Keratinocyte (primary cell): ENCODE measurements at regions not wholly inside any gene's neighbourhood (a gene's known extent, or its start where the extent isn't known, plus 50 kb on each side); places are given as distances from the start of the nearest gene placed in this dataset.
"Not testable (repeated sequence)": the region's sequence is repeated elsewhere in the genome, so short reads cannot be mapped to it uniquely, and the experiment has no call there.

Source experiments
- DNase-seq: peaks from one replicate; pipeline ENCODE4 v3.0.0-alpha.2; 2011; ENCODE audit warnings: low read depth, missing footprints, low spot score
- FAIRE-seq: peaks from 2 replicates; lab custom pipeline; 2011; peaks lifted over from hg19 to GRCh38; lab: Jason Lieb, UNC
- H2AFZ ChIP-seq: 2 replicates; pipeline ENCODE4 v1.6.0; 2012; ENCODE audit warnings: low read length, control low read depth, inconsistent platforms; ENCODE audit not compliant: control insufficient read depth
- H3K27ac ChIP-seq: 2 replicates; pipeline ENCODE4 v1.5.1; 2011; ENCODE audit warnings: low read length; ENCODE audit not compliant: control insufficient read depth, insufficient read depth
- H3K27me3 ChIP-seq: 3 replicates; pipeline ENCODE4 v1.6.0; 2011; ENCODE audit warnings: low read length; ENCODE audit not compliant: control insufficient read depth, insufficient read depth; ENCODE audit errors: extremely low read depth
- H3K36me3 ChIP-seq, 2 experiments: 2 replicates in 1 of 2; 3 replicates in 1 of 2; pipeline ENCODE4 v1.5.1; 2011; ENCODE audit warnings: low read length in 2 of 2, mild to moderate bottlenecking in 1 of 2; ENCODE audit not compliant: control insufficient read depth in 2 of 2, insufficient read depth in 2 of 2; ENCODE audit errors: extremely low read depth in 1 of 2
- H3K4me1 ChIP-seq: 3 replicates; pipeline ENCODE4 v1.5.1; 2011; ENCODE audit warnings: low read length; ENCODE audit not compliant: control insufficient read depth, insufficient read depth; ENCODE audit errors: extremely low read depth
- H3K4me2 ChIP-seq: 3 replicates; pipeline ENCODE4 v1.6.0; 2011; ENCODE audit warnings: low read depth, low read length; ENCODE audit not compliant: control insufficient read depth, insufficient read depth; ENCODE audit errors: extremely low read depth
- H3K4me3 ChIP-seq, 3 experiments: fragments of 200-600 bp in 1 of 3; sonication (generic) in 1 of 3; 2 replicates in 2 of 3; 3 replicates in 1 of 3; pipeline ENCODE4 v1.5.1; 2011 to 2016; ENCODE audit warnings: low read length in 3 of 3, mild to moderate bottlenecking in 3 of 3, control low read depth in 2 of 3, inconsistent platforms in 1 of 3, low read depth in 1 of 3, mixed read lengths in 1 of 3, mixed run types in 1 of 3, moderate library complexity in 1 of 3; ENCODE audit not compliant: control insufficient read depth in 2 of 3, insufficient read depth in 2 of 3; ENCODE audit errors: extremely low read depth in 1 of 3
- H3K79me2 ChIP-seq: 2 replicates; pipeline ENCODE4 v1.6.0; 2012; ENCODE audit warnings: low read length; ENCODE audit not compliant: control insufficient read depth, insufficient read depth
- H3K9ac ChIP-seq: 3 replicates; pipeline ENCODE4 v1.6.0; 2011; ENCODE audit warnings: low read length; ENCODE audit not compliant: control insufficient read depth, insufficient read depth; ENCODE audit errors: extremely low read depth
- H3K9me1 ChIP-seq: 3 replicates; pipeline ENCODE4 v1.6.0; 2011; ENCODE audit warnings: low read length; ENCODE audit not compliant: control insufficient read depth, insufficient read depth; ENCODE audit errors: extremely low read depth
- H3K9me3 ChIP-seq: 2 replicates; pipeline ENCODE4 v1.5.1; 2012; ENCODE audit warnings: low read depth, low read length; ENCODE audit not compliant: control insufficient read depth
- H4K20me1 ChIP-seq: 3 replicates; pipeline ENCODE4 v1.6.0; 2011; ENCODE audit warnings: low read length; ENCODE audit not compliant: control insufficient read depth, insufficient read depth; ENCODE audit errors: extremely low read depth
- EZH2 ChIP-seq: IDR thresholded peaks from one replicate; pipeline ENCODE4 v1.6.1; 2012; ENCODE audit warnings: inconsistent platforms, mild to moderate bottlenecking, low read length, moderate library complexity
- dilution Hi-C: fragments of 300-500 bp; cut with MboI; formaldehyde crosslinking; loops from one replicate; pipeline ENCODE4 v1.7.0; 2020; ENCODE audit warnings: low sequenced_read_pairs; ENCODE audit not compliant: extremely low pct_ligation_motif_present
- TF ChIP-seq, protein P1 (sequence below), 3 experiments: IDR thresholded peaks in 1 of 3; conservative IDR thresholded peaks in 1 of 3; optimal IDR thresholded peaks in 1 of 3; 2 replicates in 2 of 3; 3 replicates in 1 of 3; pipeline versions ENCODE3 to v1.5.1; 2011; ENCODE audit warnings: low read length in 3 of 3, mild to moderate bottlenecking in 3 of 3, moderate library complexity in 2 of 3, control low read depth in 1 of 3, inconsistent platforms in 1 of 3; ENCODE audit not compliant: insufficient read depth in 2 of 3; ENCODE audit errors: extremely low read depth in 1 of 3

GRCh38 chr18:55897091-55897689 lies 309.2 kb upstream of the TCF4 start:
- dilution Hi-C loops: no loop called here
- no peak for DNase-seq
- no peak overlapping the region for H3K4me2 ChIP-seq
- no peaks in the 10 kb centered on the region for H4K20me1 ChIP-seq
- no peak for FAIRE-seq
- no peaks in the 10 kb centered on the region for H3K9me3 ChIP-seq
- no peaks in the 10 kb centered on the region for H3K4me1 ChIP-seq
- TF ChIP-seq, protein P1, sequence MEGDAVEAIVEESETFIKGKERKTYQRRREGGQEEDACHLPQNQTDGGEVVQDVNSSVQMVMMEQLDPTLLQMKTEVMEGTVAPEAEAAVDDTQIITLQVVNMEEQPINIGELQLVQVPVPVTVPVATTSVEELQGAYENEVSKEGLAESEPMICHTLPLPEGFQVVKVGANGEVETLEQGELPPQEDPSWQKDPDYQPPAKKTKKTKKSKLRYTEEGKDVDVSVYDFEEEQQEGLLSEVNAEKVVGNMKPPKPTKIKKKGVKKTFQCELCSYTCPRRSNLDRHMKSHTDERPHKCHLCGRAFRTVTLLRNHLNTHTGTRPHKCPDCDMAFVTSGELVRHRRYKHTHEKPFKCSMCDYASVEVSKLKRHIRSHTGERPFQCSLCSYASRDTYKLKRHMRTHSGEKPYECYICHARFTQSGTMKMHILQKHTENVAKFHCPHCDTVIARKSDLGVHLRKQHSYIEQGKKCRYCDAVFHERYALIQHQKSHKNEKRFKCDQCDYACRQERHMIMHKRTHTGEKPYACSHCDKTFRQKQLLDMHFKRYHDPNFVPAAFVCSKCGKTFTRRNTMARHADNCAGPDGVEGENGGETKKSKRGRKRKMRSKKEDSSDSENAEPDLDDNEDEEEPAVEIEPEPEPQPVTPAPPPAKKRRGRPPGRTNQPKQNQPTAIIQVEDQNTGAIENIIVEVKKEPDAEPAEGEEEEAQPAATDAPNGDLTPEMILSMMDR (optimal IDR thresholded peaks at IDR 0.05 in 1 of 3, IDR thresholded peaks at IDR 0.05 in 1 of 3, conservative IDR thresholded peaks at IDR 0.05 in 1 of 3; ENCODE audit: extremely low read depth in 1 of 3, insufficient read depth in 2 of 3, low read length in 3 of 3): no peak
- TF ChIP-seq EZH2: no peak
- H3K79me2 ChIP-seq: no peaks in the 10 kb centered on the region
- no peaks in the 10 kb centered on the region for H3K9me1 ChIP-seq
- H3K27ac ChIP-seq: no peak overlapping the region
- no peak overlapping the region for H3K9ac ChIP-seq
- no peaks in the 10 kb centered on the region for H3K36me3 ChIP-seq
- no peak overlapping the region for H2AFZ ChIP-seq
- no peaks in the 10 kb centered on the region for H3K27me3 ChIP-seq
- H3K4me3 ChIP-seq: no peak overlapping the region

- Histone ChIP-seq H3K27ac (no peak overlapping the region), H3K4me3 (no peak overlapping the region), H3K9me3 (no peaks in the 10 kb centered on the region), H4K20me1 (no peaks in the 10 kb centered on the region), H3K27me3 (no peaks in the 10 kb centered on the region), H3K9ac (no peak overlapping the region), H3K4me2 (no peak overlapping the region), H3K4me1 (no peaks in the 10 kb centered on the region), H3K79me2 (no peaks in the 10 kb centered on the region), H3K9me1 (no peaks in the 10 kb centered on the region), H2AFZ (no peak overlapping the region), H3K36me3 (no peaks in the 10 kb centered on the region)
- no peak for DNase-seq
- dilution Hi-C loops: no loop called here
- FAIRE-seq: no peak
- TF ChIP-seq EZH2: no peak
- TF ChIP-seq, protein P1 (optimal IDR thresholded peaks at IDR 0.05 in 1 of 3, IDR thresholded peaks at IDR 0.05 in 1 of 3, conservative IDR thresholded peaks at IDR 0.05 in 1 of 3; ENCODE audit: extremely low read depth in 1 of 3, insufficient read depth in 2 of 3, low read length in 3 of 3): no peak
Observed at GRCh38 chr18:55893948-55894347, 306.0 kb upstream of the TCF4 start.

- H2AFZ ChIP-seq: peak overlapping the region; percentile 12
- DNase-seq, dilution Hi-C loops, H4K20me1 ChIP-seq, H3K4me1 ChIP-seq, H3K36me3 ChIP-seq, H3K9ac ChIP-seq, FAIRE-seq, H3K9me1 ChIP-seq, H3K27ac ChIP-seq, H3K4me2 ChIP-seq, H3K9me3 ChIP-seq, H3K4me3 ChIP-seq, H3K27me3 ChIP-seq, H3K79me2 ChIP-seq: not testable (repeated sequence)
Observed at GRCh38 chr18:55892862-55893813, 305.1 kb upstream of the TCF4 start.
